ENCODE measurements at regions not wholly inside any gene's neighbourhood (a gene's known extent, or its start where the extent isn't known, plus 50 kb on each side); places are given as distances from the start of the nearest gene placed in this dataset.

DNA sequence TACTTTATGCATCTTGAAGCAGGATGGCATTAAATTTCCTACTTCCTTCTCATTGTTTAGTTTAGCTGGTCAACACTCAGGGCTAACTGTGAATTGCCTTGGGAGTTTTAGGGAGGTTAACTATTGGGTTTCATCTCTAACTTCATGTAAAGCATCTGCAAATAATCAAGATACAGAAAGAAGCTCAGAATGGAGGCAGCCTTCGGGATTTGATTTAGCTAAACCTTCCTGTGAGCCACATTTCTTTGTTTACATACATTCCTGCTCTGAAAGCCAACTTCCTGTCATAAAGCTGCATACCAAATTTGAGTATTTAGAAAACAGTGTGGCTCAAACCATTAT, 131.7 kb upstream of the PCDH18 start:
- ChIA-PET POLR2A (no interaction called here), CTCF (no interaction called here)
- intact Hi-C loops (cut with micrococcal nuclease; ENCODE audit: unreplicated experiment) = no loop called here
- no TSS peak for BruUV-seq (replicated peaks)
- Histone ChIP-seq H3K36me3 (ENCODE audit: control insufficient read depth, insufficient read depth, low read length) (no peaks in the 10 kb centered on the region), H3K27ac (ENCODE audit: low read length) (no peak overlapping the region), H3K9me3 (ENCODE audit: control insufficient read depth, insufficient read depth, low read depth, low read length) (peaks cover 2% of the 10 kb centered on the region; the same call in 1 of the 2 replicates), H3K4me3 (ENCODE audit: low read depth in 2 of 2, low read length in 2 of 2) (no peak overlapping the region), H3K27me3 (ENCODE audit: control insufficient read depth, insufficient read depth, low read length) (no peaks in the 10 kb centered on the region), H3K4me1 (ENCODE audit: control insufficient read depth, insufficient read depth, low read length) (no peaks in the 10 kb centered on the region)
- TF ChIP-seq POLR2AphosphoS5 (IDR thresholded peaks at IDR 0.05; ENCODE audit: low read depth, low read length) (no peak), SIN3A (IDR thresholded peaks at IDR 0.05; ENCODE audit: borderline replicate concordance, insufficient read depth, low read depth, low read length) (no peak), TCF7L2 (IDR thresholded peaks at IDR 0.05; ENCODE audit: low read depth, low read length) (no peak)
- TF ChIP-seq, protein P1, sequence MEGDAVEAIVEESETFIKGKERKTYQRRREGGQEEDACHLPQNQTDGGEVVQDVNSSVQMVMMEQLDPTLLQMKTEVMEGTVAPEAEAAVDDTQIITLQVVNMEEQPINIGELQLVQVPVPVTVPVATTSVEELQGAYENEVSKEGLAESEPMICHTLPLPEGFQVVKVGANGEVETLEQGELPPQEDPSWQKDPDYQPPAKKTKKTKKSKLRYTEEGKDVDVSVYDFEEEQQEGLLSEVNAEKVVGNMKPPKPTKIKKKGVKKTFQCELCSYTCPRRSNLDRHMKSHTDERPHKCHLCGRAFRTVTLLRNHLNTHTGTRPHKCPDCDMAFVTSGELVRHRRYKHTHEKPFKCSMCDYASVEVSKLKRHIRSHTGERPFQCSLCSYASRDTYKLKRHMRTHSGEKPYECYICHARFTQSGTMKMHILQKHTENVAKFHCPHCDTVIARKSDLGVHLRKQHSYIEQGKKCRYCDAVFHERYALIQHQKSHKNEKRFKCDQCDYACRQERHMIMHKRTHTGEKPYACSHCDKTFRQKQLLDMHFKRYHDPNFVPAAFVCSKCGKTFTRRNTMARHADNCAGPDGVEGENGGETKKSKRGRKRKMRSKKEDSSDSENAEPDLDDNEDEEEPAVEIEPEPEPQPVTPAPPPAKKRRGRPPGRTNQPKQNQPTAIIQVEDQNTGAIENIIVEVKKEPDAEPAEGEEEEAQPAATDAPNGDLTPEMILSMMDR (IDR thresholded peaks at IDR 0.05) = no peak
- TF ChIP-seq, protein P2, sequence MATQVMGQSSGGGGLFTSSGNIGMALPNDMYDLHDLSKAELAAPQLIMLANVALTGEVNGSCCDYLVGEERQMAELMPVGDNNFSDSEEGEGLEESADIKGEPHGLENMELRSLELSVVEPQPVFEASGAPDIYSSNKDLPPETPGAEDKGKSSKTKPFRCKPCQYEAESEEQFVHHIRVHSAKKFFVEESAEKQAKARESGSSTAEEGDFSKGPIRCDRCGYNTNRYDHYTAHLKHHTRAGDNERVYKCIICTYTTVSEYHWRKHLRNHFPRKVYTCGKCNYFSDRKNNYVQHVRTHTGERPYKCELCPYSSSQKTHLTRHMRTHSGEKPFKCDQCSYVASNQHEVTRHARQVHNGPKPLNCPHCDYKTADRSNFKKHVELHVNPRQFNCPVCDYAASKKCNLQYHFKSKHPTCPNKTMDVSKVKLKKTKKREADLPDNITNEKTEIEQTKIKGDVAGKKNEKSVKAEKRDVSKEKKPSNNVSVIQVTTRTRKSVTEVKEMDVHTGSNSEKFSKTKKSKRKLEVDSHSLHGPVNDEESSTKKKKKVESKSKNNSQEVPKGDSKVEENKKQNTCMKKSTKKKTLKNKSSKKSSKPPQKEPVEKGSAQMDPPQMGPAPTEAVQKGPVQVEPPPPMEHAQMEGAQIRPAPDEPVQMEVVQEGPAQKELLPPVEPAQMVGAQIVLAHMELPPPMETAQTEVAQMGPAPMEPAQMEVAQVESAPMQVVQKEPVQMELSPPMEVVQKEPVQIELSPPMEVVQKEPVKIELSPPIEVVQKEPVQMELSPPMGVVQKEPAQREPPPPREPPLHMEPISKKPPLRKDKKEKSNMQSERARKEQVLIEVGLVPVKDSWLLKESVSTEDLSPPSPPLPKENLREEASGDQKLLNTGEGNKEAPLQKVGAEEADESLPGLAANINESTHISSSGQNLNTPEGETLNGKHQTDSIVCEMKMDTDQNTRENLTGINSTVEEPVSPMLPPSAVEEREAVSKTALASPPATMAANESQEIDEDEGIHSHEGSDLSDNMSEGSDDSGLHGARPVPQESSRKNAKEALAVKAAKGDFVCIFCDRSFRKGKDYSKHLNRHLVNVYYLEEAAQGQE (IDR thresholded peaks at IDR 0.05; ENCODE audit: insufficient read depth in 1 of 2, low read depth in 2 of 2, low read length in 1 of 2) = no peak
- in situ Hi-C loops (cut with HindIII; ENCODE audit: low pct_unique_long_range_greater_than_20kb, low sequenced_read_pairs) = no loop called here
- DNase-seq (ENCODE audit: low read depth, low spot score) (no peak), ATAC-seq (no peak)

DNA sequence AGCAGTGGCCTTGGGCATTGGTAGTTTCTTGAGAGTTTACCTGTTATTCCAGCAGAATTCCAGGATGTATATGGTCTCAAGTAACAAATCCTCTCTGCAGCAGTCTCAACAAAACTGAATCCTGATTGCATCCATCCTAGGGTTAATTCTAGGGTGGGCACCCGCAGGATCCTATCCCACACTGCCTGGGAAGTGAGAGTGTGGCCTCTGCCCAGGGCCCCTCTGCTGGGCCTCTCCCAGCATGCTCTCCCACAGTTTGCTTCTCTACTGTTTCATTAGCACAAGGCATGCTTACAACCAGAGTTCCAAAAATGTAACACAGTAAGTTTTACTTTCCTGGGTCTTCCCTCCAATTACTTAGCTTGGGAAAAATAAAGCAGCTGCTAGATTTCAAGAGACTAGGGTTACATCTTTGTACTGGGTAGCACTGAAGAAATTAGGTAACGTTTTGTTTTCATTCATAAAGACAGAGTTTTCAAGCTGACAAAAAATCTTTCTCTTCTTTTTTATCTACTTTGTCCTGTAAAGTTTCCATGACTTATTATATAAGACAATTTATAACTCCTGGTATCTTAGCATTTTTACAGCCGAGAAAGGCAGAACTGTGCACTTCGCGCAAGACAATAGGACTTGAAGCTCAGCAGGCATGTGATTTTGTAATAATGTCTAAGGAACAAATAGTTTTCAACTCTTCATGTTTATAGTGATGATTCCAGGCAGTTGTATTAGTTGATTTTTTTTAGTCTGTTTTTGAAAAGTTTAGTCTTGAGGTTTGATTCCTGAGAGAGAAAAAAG, 131.2 kb upstream of the PCDH18 start:
- ChIA-PET POLR2A (no interaction called here), CTCF (no interaction called here)
- in situ Hi-C loops (cut with HindIII; ENCODE audit: low pct_unique_long_range_greater_than_20kb, low sequenced_read_pairs) = no loop called here
- intact Hi-C loops (cut with micrococcal nuclease; ENCODE audit: unreplicated experiment) = no loop called here
- Histone ChIP-seq H3K27ac (ENCODE audit: low read length) (no peak overlapping the region), H3K36me3 (ENCODE audit: control insufficient read depth, insufficient read depth, low read length) (no peaks in the 10 kb centered on the region), H3K4me1 (ENCODE audit: control insufficient read depth, insufficient read depth, low read length) (no peaks in the 10 kb centered on the region), H3K4me3 (ENCODE audit: low read depth in 2 of 2, low read length in 2 of 2) (no peak overlapping the region), H3K9me3 (ENCODE audit: control insufficient read depth, insufficient read depth, low read depth, low read length) (peaks cover 2% of the 10 kb centered on the region; the same call in 1 of the 2 replicates), H3K27me3 (ENCODE audit: control insufficient read depth, insufficient read depth, low read length) (no peaks in the 10 kb centered on the region)
- no TSS peak for BruUV-seq (replicated peaks)
- ATAC-seq (no peak), DNase-seq (ENCODE audit: low read depth, low spot score) (no peak)
- TF ChIP-seq, protein P1 (IDR thresholded peaks at IDR 0.05) = no peak
- no peak for TF ChIP-seq TCF7L2 (IDR thresholded peaks at IDR 0.05; ENCODE audit: low read depth, low read length)

Measured in Panc1 (cell line).